ENCODE measurements at regions not wholly inside any gene's neighbourhood (a gene's known extent, or its start where the extent isn't known, plus 50 kb on each side); places are given as distances from the start of the nearest gene placed in this dataset.

DNA sequence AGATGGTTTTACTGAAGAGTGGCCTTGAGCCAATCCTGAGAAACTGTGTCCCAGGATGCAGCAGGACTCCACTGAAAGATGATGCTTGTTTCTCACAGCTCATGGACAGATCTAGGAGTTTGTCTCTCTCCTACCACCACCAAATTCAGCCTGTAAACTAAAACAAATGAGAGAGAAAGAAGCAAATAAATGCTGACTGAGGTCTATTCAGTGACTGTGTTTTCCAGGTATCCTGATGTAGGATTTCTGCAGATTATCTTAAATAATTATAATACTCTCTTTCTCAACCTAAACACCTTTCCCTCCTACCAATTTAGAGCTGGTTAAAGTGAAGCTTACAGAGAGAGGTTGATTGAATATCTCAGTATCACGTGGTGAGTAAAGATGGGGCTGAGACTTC is 599.6 kb upstream of the LCORL start:
- no peak for TF ChIP-seq POLR2A (IDR thresholded peaks at IDR 0.05)
- no peak for TF ChIP-seq CTCF (IDR thresholded peaks at IDR 0.05)

All from heart left ventricle (tissue), 13 donors.